H9 (cell line): ENCODE measurements at regions not wholly inside any gene's neighbourhood (a gene's known extent, or its start where the extent isn't known, plus 50 kb on each side); places are given as distances from the start of the nearest gene placed in this dataset.

Experiments used
- DNase-seq: peaks from one replicate; pipeline ENCODE4 v3.0.0-alpha.2; 2017
- H2AFZ ChIP-seq: one replicate; pipeline ENCODE4 v1.6.1; 2013; ENCODE audit warnings: mild to moderate bottlenecking, low read length, control low read depth, moderate library complexity
- H2AK5ac ChIP-seq: 2 replicates; pipeline ENCODE4 v1.6.1; 2013; ENCODE audit warnings: low read length, control low read depth, mixed read lengths; ENCODE audit not compliant: insufficient read length
- H2BK120ac ChIP-seq: one replicate; pipeline ENCODE4 v1.6.1; 2013; ENCODE audit warnings: low read depth, mild to moderate bottlenecking, low read length, control low read depth, inconsistent platforms; ENCODE audit not compliant: poor library complexity, severe bottlenecking
- H2BK12ac ChIP-seq: 2 replicates; pipeline ENCODE4 v1.6.1; 2013; ENCODE audit warnings: low read length, control low read depth, mixed read lengths, low read depth; ENCODE audit not compliant: insufficient read length
- H2BK15ac ChIP-seq: 2 replicates; pipeline ENCODE4 v1.6.1; 2013; ENCODE audit warnings: low read depth, low read length, control low read depth
- H2BK20ac ChIP-seq: one replicate; pipeline ENCODE4 v1.6.1; 2013; ENCODE audit warnings: low read depth, mild to moderate bottlenecking, low read length, control low read depth, inconsistent platforms; ENCODE audit not compliant: poor library complexity, severe bottlenecking
- H2BK5ac ChIP-seq: 2 replicates; pipeline ENCODE4 v1.6.1; 2013; ENCODE audit warnings: low read length, control low read depth, mixed read lengths; ENCODE audit not compliant: insufficient read length
- H3K14ac ChIP-seq: 2 replicates; pipeline ENCODE4 v1.6.1; 2013; ENCODE audit warnings: low read length, control low read depth; ENCODE audit not compliant: insufficient read depth
- H3K18ac ChIP-seq: 2 replicates; pipeline ENCODE4 v1.6.1; 2013; ENCODE audit warnings: low read depth, mild to moderate bottlenecking, mixed read lengths, low read length, control low read depth; ENCODE audit not compliant: insufficient read length
- H3K23ac ChIP-seq: 2 replicates; pipeline ENCODE4 v1.6.1; 2013; ENCODE audit warnings: low read length, control low read depth, mixed read lengths, low read depth; ENCODE audit not compliant: insufficient read length
- H3K23me2 ChIP-seq: 2 replicates; pipeline ENCODE4 v1.6.1; 2013; ENCODE audit warnings: low read depth, mild to moderate bottlenecking, mixed read lengths, low read length, control low read depth; ENCODE audit not compliant: insufficient read length, poor library complexity, severe bottlenecking
- H3K27ac ChIP-seq: 2 replicates; pipeline ENCODE4 v1.5.1; 2013; ENCODE audit warnings: low read length, control low read depth, mixed read lengths, low read depth; ENCODE audit not compliant: insufficient read length
- H3K27me3 ChIP-seq: 2 replicates; pipeline ENCODE4 v1.6.1; 2013; ENCODE audit warnings: low read length, control low read depth, inconsistent platforms; ENCODE audit not compliant: insufficient read depth
- H3K4ac ChIP-seq: 2 replicates; pipeline ENCODE4 v1.6.1; 2013; ENCODE audit warnings: low read depth, mild to moderate bottlenecking, control low read depth, inconsistent platforms, low read length, moderate library complexity
- H3K4me1 ChIP-seq: 2 replicates; pipeline ENCODE4 v1.6.1; 2013; ENCODE audit warnings: low read length, control low read depth, inconsistent platforms; ENCODE audit not compliant: insufficient read depth
- H3K4me2 ChIP-seq: 2 replicates; pipeline ENCODE4 v1.6.1; 2013; ENCODE audit warnings: low read length, control low read depth, mixed read lengths; ENCODE audit not compliant: insufficient read length, insufficient read depth
- H3K56ac ChIP-seq: 2 replicates; pipeline ENCODE4 v1.6.1; 2013; ENCODE audit warnings: low read depth, mild to moderate bottlenecking, mixed read lengths, low read length, control low read depth; ENCODE audit not compliant: insufficient read length
- H3K79me1 ChIP-seq: 2 replicates; pipeline ENCODE4 v1.6.1; 2013; ENCODE audit warnings: low read depth, mild to moderate bottlenecking, moderate library complexity, low read length, control low read depth, inconsistent platforms; ENCODE audit not compliant: insufficient read depth, poor library complexity, severe bottlenecking
- H3K79me2 ChIP-seq: 2 replicates; pipeline ENCODE4 v1.6.1; 2013; ENCODE audit warnings: low read length, control low read depth, inconsistent platforms; ENCODE audit not compliant: insufficient read depth
- H3K9ac ChIP-seq: 2 replicates; pipeline ENCODE4 v1.6.1; 2013; ENCODE audit warnings: low read length, control low read depth, mixed read lengths; ENCODE audit not compliant: insufficient read length; ENCODE audit errors: extremely low read depth
- H3K9me3 ChIP-seq: one replicate; pipeline ENCODE4 v1.6.1; 2013; ENCODE audit warnings: low read depth, low read length, inconsistent platforms; ENCODE audit not compliant: control insufficient read depth
- H3T11ph ChIP-seq: one replicate; pipeline ENCODE4 v1.6.1; 2013; ENCODE audit warnings: mild to moderate bottlenecking, low read length, control low read depth, inconsistent platforms
- H4K20me1 ChIP-seq: one replicate; pipeline ENCODE4 v1.6.1; 2013; ENCODE audit not compliant: control insufficient read depth, insufficient read length, insufficient read depth
- H4K5ac ChIP-seq: 2 replicates; pipeline ENCODE4 v1.6.1; 2013; ENCODE audit warnings: low read depth, mild to moderate bottlenecking, mixed read lengths, low read length, control low read depth; ENCODE audit not compliant: insufficient read length
- H4K8ac ChIP-seq: replicated peaks from 2 replicates; pipeline ENCODE4 v1.6.1; 2013; ENCODE audit warnings: low read length, control low read depth, mixed read lengths, low read depth; ENCODE audit not compliant: insufficient read length
- H4K91ac ChIP-seq: 2 replicates; pipeline ENCODE4 v1.6.1; 2013; ENCODE audit warnings: low read depth, mild to moderate bottlenecking, moderate library complexity, mixed read lengths, low read length, control low read depth; ENCODE audit not compliant: insufficient read length
- H3K27ac Mint-ChIP-seq, 3 experiments: 2 replicates in 2 of 3; 3 replicates in 1 of 3; pipeline ENCODE4 v1.8.0; 2020 to 2021; ENCODE audit warnings: mixed read lengths in 3 of 3, mild to moderate bottlenecking in 1 of 3, moderate library complexity in 1 of 3
- H3K27me3 Mint-ChIP-seq: 2 replicates; pipeline ENCODE4 v1.8.0; 2021; ENCODE audit warnings: low read depth, mild to moderate bottlenecking, moderate library complexity, mixed read lengths
- H3K36me3 Mint-ChIP-seq, 3 experiments: 2 replicates in 2 of 3; 3 replicates in 1 of 3; pipeline ENCODE4 v1.8.0; 2020 to 2021; ENCODE audit warnings: low read depth in 3 of 3, mixed read lengths in 3 of 3; ENCODE audit not compliant: insufficient read depth in 1 of 3
- H3K4me1 Mint-ChIP-seq, 2 experiments: 2 replicates each; pipeline ENCODE4 v1.8.0; 2020; ENCODE audit warnings: mixed read lengths in 2 of 2
- H3K4me3 Mint-ChIP-seq, 2 experiments: 2 replicates in 1 of 2; 3 replicates in 1 of 2; pipeline ENCODE4 v1.8.0; 2020 to 2021; ENCODE audit warnings: mild to moderate bottlenecking in 2 of 2, mixed read lengths in 2 of 2, moderate library complexity in 1 of 2
- H3K9me3 Mint-ChIP-seq, 2 experiments: 2 replicates in 1 of 2; 3 replicates in 1 of 2; pipeline ENCODE4 v1.8.0; 2020; ENCODE audit warnings: mild to moderate bottlenecking in 2 of 2, mixed read lengths in 2 of 2, moderate library complexity in 1 of 2
- WGBS: extraction: QIAGEN DNeasy Blood & Tissue Kit; methylation state at CpG from one replicate; pipeline ENCODE4 v1.1.7; 2013; ENCODE audit warnings: missing lambda C conversion rate, low lambda C conversion rate, mixed read lengths; ENCODE audit not compliant: insufficient read length; ENCODE audit errors: extremely low coverage; 5-methylcytosine and 5-hydroxymethylcytosine counted together
- TF ChIP-seq, protein P1 (sequence below): fragments of 200-600 bp; sonication (generic); conservative IDR thresholded peaks from 3 replicates; pipeline ENCODE4 v1.8.0; 2021; ENCODE audit warnings: antibody characterized with exemption, mild to moderate bottlenecking

DNA sequence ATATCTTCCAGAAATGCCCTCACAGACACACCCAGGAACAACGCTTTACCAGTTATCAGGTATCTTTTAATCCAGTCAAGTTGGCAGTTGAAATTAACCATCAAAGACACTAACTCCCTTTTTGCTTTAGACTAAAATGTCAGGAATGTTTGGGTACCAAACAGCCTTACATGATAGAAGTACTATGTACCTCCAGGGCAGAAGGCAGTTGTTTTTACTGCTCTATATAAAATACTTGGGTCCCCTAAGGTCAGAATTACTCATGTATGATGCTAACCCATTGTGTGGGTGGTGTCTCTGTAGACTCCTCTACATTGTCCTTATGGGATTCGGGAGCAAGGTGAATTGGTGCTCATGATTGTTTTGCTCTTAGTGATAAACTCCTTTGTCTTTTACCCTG lies 492.5 kb upstream of the FLRT2 start:
- Mint-ChIP-seq H3K4me1 (no peaks in the 10 kb centered on the region; a peak in 1 of 4 replicates), H3K36me3 (no peaks in the 10 kb centered on the region), H3K27ac (peak overlapping the region in 1 of 3 experiments; percentile 54; a peak in 1 of 7 replicates), H3K9me3 (no peaks in the 10 kb centered on the region; a peak in 1 of 5 replicates), H3K27me3 (no peaks in the 10 kb centered on the region), H3K4me3 (no peak overlapping the region)
- no CpG with 5 or more reads among the region's 2 CpGs for WGBS
- no peak overlapping the region for H3K56ac ChIP-seq
- H2BK120ac ChIP-seq = no peak overlapping the region
- H3K4me1 ChIP-seq = no peaks in the 10 kb centered on the region
- H2AK5ac ChIP-seq = no peak overlapping the region
- H3K27ac ChIP-seq = no peak overlapping the region
- TF ChIP-seq, protein P1, sequence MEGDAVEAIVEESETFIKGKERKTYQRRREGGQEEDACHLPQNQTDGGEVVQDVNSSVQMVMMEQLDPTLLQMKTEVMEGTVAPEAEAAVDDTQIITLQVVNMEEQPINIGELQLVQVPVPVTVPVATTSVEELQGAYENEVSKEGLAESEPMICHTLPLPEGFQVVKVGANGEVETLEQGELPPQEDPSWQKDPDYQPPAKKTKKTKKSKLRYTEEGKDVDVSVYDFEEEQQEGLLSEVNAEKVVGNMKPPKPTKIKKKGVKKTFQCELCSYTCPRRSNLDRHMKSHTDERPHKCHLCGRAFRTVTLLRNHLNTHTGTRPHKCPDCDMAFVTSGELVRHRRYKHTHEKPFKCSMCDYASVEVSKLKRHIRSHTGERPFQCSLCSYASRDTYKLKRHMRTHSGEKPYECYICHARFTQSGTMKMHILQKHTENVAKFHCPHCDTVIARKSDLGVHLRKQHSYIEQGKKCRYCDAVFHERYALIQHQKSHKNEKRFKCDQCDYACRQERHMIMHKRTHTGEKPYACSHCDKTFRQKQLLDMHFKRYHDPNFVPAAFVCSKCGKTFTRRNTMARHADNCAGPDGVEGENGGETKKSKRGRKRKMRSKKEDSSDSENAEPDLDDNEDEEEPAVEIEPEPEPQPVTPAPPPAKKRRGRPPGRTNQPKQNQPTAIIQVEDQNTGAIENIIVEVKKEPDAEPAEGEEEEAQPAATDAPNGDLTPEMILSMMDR = no peak
- H3K27me3 ChIP-seq = no peaks in the 10 kb centered on the region
- H2AFZ ChIP-seq = no peak overlapping the region
- H3K14ac ChIP-seq = no peak overlapping the region
- no peak overlapping the region for H3K18ac ChIP-seq
- no peak overlapping the region for H2BK15ac ChIP-seq
- no peak overlapping the region for H3K4me2 ChIP-seq
- H3K23ac ChIP-seq = no peak overlapping the region
- no peak overlapping the region for H3K9ac ChIP-seq
- H3K23me2 ChIP-seq = no peaks in the 10 kb centered on the region
- no peaks in the 10 kb centered on the region for H3K79me2 ChIP-seq
- H3K4ac ChIP-seq = no peak overlapping the region
- H2BK12ac ChIP-seq = no peak overlapping the region
- no peak overlapping the region for H4K8ac ChIP-seq
- no peak overlapping the region for H2BK20ac ChIP-seq
- H4K20me1 ChIP-seq = no peaks in the 10 kb centered on the region
- DNase-seq = no peak
- no peak overlapping the region for H2BK5ac ChIP-seq
- H3K79me1 ChIP-seq = no peaks in the 10 kb centered on the region
- no peaks in the 10 kb centered on the region for H3K9me3 ChIP-seq
- no peak overlapping the region for H4K5ac ChIP-seq
- H4K91ac ChIP-seq = no peak overlapping the region
- H3T11ph ChIP-seq = no peak overlapping the region
